ENCODE measurements at regions not wholly inside any gene's neighbourhood (a gene's known extent, or its start where the extent isn't known, plus 50 kb on each side); places are given as distances from the start of the nearest gene placed in this dataset.

DNA sequence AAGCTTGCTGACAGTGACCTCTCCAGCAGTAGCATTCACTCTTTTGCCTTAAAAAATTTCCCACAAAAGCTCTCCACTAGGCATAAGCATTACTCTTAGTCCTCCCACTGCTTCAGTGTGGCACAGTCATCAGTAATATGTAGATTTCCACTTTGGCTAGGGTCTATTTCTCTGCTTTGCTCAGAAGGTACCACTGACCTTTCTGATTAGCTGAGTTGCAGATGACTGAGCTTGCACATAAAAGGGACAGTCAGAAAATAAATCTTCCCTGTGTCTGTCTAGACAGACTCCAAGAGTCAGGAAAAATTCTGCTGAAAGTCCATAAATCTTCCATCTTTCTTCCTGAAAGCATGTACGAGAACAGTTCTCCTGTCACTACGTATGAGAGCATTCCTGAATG is 56.6 kb upstream of the APP start:
- no peak for DNase-seq
- no peaks in the 10 kb centered on the region for H3K27me3 Mint-ChIP-seq
- ChIA-PET CTCF (interaction anchor here (0.6 kb wide), 1 partner anchor 57 kb away, joined by 3 read pairs; no protein-coding TSS in a partner anchor), POLR2A (no interaction called here)
- no peaks in the 10 kb centered on the region for H3K36me3 Mint-ChIP-seq (ENCODE audit: low read depth)
- no peaks in the 10 kb centered on the region for H3K9me3 Mint-ChIP-seq
- H3K4me3 Mint-ChIP-seq: no peak overlapping the region
- no peaks in the 10 kb centered on the region for H3K4me1 Mint-ChIP-seq
- H3K27ac Mint-ChIP-seq: no peak overlapping the region

DNA sequence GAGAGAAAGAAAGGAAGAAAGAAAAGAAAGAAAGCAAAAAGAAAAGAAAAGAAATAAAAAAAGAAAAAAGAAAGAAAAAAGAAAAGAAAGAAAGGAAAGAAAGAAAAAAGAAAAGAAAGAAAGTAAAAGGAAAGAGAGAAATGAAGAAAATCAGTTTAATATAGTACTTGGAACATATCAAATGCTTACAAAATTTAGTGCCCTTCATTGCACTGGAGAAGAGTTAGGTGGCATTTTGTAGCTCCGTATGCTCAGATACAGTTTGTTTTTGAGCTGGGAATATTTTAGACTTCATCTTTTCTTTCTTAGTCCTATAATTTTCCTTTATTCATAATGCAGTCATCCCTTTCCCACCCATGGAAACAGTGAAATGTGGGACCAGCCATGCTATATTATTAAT is 56.2 kb upstream of the APP start:
- H3K27me3 Mint-ChIP-seq: no peaks in the 10 kb centered on the region

DNA sequence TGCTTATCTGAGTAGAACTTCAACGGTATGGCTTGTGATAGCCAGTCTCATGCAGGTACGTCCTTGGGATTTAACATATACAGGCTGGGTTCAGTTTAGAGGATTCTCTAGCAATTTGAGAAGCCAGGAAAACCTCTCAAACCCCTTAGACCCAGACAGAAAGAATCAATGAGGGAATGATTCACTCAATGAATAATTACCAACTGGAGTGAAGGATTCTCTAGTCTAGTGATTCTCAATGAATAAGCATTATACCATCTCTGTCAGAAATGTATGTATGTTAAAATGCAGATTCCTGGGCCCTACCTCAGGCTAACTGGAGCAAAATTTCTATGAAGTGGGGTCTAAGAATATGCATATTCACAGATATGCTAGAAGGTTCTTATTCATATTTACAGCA is 54.5 kb upstream of the APP start:
- Mint-ChIP-seq H3K36me3 (ENCODE audit: low read depth) (no peaks in the 10 kb centered on the region), H3K27me3 (no peaks in the 10 kb centered on the region)
- CTCF ChIA-PET: no interaction called here

More for the DNA sequence above, 56.2 kb upstream of the APP start:
- Mint-ChIP-seq H3K4me3 (no peak overlapping the region), H3K36me3 (ENCODE audit: low read depth) (no peaks in the 10 kb centered on the region), H3K9me3 (no peaks in the 10 kb centered on the region), H3K4me1 (no peaks in the 10 kb centered on the region), H3K27ac (no peak overlapping the region)
- POLR2A ChIA-PET: no interaction called here
- no peak for DNase-seq
- CTCF ChIA-PET: interaction anchor here (0.6 kb wide), 1 partner anchor 58 kb away, joined by 3 read pairs; no protein-coding TSS in a partner anchor

DNA sequence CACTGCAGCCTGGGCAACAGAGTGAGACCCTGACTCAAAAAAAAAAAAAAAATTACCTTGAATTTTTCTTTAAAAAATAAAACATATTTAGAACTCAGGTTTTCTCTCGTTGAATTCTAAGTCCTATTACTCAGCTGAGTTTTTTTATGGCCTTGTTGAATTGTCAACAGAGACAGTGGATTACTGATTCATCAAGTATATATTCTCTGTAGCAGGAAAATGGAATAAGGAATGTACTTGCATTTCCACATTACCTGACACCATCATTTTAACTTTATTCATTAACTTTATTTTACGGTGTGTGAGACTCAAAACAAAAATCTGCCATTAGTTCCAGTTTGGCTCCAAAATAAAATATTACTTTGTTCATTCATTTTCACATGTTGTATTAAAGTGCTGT is 53.8 kb upstream of the APP start:
- no peak for DNase-seq
- no peaks in the 10 kb centered on the region for H3K27me3 Mint-ChIP-seq
- ChIA-PET CTCF (no interaction called here), POLR2A (no interaction called here)
- H3K4me1 Mint-ChIP-seq: no peaks in the 10 kb centered on the region
- H3K4me3 Mint-ChIP-seq: no peak overlapping the region
- peaks cover 2% of the 10 kb centered on the region for H3K9me3 Mint-ChIP-seq
- H3K27ac Mint-ChIP-seq: no peak overlapping the region
- H3K36me3 Mint-ChIP-seq (ENCODE audit: low read depth): no peaks in the 10 kb centered on the region

More for the DNA sequence above, 54.5 kb upstream of the APP start:
- DNase-seq: no peak
- Mint-ChIP-seq H3K4me1 (no peaks in the 10 kb centered on the region), H3K9me3 (no peaks in the 10 kb centered on the region), H3K4me3 (no peak overlapping the region), H3K27ac (no peak overlapping the region)
- POLR2A ChIA-PET: no interaction called here
